ENCODE measurements at regions not wholly inside any gene's neighbourhood (a gene's known extent, or its start where the extent isn't known, plus 50 kb on each side); places are given as distances from the start of the nearest gene placed in this dataset.
"Not testable (repeated sequence)": the region's sequence is repeated elsewhere in the genome, so short reads cannot be mapped to it uniquely, and the experiment has no call there.

DNA sequence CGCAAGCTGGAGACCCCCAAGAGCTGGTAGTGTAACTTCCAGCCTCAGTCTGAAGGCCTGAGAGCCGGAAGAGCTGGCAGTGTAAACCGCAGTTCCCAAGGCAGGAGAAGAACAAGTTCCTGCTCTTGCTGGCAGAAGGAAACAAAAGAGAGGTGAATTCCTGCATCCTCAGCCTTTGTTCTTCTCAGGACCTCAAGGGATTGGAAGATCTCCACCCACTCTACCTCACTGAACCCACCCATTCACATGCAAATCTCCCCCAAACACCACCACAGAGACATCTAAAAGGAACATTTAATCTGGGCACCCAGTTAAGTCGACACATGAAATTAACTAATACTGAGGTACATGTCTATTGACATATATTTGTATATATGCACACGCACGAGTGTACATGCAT lies 1310.3 kb downstream of the TBC1D22A start:
- no peak for DNase-seq

DNA sequence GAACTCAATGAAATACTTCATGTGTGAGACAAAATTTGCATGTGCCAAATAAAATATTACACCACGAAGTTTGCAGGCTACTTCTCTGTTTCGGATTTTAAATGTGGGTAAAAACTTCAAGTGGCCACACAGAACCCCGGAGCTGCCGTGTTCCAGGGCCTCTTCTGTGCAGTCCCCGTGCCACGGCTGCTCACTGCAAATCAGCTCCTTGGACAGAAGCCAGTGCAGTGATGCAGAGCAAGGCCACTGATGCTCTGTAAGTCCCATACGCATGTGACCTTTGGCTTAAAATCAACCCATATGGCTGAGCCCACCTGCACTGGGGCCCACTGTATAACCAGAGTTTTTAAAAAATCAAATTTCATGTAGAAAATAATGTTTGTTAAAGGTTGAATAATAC lies 1309.4 kb downstream of the TBC1D22A start:
- no peak for DNase-seq

DNA sequence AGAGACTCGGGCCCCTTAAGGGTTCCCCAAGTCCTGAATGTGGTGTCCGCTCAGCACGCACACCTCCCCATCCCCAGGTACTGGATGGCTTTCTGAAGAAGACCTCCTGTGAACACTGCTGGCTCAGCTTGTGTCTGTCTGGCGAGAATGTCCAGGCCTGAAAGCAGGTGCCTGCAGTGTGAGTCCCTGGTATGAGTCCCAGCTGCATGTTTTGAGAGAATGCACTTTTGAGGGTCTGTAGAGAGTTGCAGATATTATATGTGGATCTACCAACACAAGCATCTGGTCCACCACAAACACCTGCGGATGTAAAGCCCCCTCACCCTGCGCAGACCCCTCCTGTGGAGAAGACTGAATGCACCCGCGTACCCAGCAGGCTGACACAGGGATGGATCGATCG lies 1308.9 kb downstream of the TBC1D22A start:
- no peak for DNase-seq

DNA sequence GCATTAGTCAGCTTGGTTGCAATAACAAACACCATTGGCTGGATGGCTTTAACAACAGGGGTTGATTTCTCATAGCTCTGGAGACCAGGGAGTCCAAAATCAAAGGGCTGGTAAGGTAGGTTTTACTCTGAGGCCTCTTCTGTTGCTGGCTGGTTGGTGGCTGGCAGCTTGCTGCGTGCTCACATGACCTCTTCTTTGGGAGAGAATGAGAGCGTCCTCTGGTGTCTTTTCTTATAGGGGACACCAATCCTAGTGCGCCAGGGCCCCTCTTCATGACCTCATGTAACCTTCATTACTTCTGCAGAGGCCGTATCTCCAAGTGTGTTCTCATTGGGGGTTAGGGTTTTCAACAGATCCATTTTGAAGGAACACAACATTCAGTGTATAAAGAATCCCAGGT lies 1308.3 kb downstream of the TBC1D22A start:
- DNase-seq, result no peak

DNA sequence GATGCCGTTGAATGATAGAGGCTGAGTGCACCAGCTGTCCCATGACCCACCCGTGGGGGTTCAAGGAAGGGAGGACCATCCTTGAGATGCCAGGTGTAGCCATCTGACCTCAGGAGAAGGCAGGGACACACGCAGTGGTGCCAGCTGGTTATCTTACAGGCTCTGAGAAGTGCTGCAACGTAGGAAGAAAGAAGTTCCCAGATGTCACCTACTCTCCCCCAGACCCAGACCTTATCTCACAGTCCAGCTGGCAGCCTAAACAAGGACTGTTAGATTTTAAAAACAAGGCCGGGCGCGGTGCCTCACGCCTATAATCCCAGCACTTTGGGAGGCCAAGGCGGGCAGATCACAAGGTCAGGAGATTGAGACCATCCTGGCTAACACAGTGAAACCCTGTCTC lies 1307.6 kb downstream of the TBC1D22A start:
- DNase-seq, result no peak

DNA sequence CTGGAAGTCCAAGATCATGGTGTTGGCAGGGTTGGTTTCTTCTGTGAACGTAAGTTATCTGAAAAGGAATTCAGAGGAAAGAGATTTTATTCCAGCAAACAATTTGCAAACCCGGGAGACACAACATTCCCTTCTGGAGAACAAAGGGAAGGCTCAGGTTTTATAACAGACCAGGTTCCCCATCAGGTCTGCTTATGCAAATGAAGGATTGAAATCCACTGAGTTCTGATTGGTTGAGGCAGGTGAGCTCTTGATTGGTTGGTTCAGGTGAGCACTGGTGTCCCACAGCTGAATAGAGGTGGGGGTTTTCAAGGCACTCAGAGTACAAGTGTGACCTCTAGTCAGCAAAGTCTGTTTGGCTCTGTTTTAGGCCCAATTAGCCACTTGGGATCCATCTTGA lies 1306.8 kb downstream of the TBC1D22A start:
- no peak for DNase-seq

DNA sequence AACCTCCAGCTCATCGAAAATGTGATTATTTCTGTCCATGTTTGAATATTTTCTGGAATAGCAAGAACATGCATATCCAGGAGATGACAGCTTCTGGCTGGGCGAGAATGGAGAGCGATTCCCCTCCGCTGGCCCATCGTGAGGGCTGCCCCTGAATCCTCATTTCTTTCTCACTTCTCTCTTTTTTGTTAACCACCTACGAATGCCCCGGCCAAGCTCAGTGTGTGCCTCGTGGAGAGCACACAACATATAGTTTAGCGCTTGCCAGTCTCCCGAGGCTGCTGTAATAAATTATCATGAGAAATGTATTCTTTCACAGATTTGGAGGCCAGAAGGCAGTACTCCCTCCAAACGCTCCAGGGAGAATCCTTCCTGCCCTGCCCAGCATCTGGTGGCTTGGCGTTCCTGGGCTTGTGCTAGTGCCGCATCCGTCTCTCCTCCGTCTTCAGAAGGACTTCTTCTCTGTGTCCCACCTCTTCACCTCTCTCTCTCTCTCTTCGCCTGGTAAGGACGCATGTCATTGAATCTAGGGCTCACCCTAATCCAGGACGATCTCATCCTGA lies 1306.0 kb downstream of the TBC1D22A start:
- no peak for DNase-seq

DNA sequence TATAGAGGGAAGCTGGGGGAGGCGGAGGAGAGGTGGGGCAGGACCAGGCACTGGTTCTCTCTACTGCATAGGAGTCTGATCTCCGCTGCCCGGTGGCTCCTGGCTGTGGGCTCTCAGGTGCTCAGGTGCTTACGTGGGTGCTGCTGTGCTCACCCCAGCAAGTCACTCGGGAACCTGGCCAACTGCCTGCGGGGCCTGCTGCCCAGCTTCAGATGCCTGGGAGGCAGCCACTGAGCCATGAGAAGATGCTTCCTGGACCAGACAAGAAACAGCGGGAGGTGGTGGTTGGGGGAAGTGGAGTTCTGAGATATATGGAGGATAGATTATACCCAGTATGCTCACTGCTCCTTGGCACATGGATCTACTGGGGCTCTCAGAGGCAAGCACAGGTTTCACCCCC lies 1303.4 kb downstream of the TBC1D22A start:
- DNase-seq, result no peak

DNA sequence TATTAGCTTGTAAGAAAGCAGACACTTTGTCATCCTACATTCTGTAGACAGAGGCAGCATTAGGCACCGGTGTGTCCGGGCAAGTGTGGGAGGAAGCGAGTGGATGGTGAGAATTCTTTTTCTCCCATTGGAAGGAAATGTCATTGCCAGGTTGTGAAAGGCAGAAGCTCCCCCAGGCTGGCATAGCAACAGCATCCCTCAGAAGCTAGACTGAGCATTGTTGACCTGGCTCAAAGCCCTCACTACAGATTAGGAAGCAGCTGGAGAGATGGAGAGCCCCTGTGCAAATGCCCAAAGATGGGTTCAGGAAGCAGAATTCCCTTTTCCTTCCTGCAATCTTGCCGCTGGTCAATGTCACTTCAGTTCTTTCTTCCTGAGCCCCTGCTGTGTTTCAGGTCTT lies 1299.3 kb downstream of the TBC1D22A start:
- DNase-seq, result no peak

DNA sequence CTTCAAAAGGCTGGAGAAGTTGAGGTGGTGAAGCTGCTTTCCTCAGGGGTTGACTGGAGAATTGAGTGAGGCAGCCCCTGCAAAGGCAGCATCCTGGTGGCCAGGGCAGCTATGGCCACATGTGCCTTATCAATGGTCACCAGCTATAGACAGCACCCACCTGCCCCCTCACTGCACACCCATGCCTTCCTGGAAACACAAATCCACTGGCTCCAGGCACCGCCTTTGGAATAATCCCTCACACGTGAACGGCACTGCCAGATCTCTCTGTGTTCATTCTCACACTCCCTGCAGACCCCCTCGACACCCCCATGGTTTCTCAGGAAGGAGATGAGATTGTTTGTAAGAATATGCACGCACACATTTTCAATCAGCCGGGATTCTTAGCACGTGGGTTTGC lies 1297.8 kb downstream of the TBC1D22A start:
- no peak for DNase-seq

DNA sequence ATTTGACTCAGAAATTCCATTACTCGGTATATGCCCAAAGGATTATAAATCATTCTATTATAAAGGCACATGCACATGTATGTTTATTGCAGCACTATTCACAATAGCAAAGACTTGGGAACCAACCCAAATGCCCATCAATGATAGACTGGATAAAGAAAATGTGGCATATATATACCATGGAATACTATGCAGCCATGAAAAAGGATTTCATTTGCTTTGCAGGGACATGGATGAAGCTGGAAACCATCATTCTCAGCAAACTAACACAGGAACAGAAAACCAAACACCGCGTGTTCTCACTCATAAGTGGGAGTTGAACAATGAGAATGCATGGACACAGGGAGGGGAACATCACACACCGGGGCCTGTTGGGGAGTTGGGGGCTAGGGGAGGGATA lies 1297.1 kb downstream of the TBC1D22A start:
- DNase-seq, result not testable (repeated sequence)

DNA sequence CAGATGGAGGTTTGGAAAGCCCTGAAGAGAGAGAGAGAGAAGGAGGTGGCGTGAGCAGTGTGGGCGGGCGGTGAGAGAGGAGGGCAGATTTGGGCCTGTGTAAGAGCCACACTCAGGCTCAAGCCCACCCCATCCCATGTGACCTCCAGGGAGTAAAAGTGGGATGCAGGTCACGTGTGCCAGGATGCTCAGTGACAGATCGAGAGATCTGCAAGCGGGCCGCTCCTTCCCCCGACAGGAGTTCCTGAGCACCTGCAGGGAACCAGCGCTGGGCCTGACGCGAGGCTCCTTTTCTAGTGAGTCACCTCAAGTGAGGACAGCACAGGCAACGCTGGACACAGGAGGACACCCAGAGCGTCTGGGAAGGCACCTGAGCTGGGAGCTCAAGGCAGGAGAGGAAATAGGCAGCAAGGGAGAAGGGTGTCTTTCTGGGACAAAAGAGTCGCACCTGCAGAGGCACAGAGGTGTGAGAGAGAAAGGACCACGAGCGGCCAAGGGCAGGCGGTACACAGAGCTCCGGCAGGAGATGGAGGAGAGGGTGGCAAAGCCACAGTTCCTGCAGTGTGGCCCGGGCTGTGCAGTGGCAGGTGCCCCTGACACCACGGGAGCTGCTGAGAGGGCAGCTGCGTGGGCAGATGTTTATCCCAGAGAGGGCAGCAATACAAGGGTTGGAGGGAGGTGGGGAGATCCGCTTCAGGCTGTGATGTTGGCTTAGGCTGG lies 1294.8 kb downstream of the TBC1D22A start:
- no peak for DNase-seq

DNA sequence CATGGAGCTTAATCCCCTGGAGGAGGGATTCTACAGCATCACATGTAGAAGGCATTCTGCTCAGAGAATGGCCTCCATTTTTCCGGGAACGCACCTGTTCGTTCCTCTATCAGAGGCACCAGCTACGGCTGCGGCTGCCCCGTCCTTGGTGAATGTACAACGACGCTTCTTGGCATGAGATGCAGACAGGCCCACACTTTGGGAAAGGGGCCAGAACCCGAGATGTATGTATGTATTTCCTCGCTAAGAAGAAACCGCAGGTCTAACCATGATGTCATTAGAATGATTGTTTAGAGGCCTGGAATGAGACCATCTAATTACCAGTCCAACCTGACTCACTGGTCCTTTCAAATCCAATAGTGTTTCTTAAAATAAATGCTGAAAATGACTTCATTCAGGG lies 1293.4 kb downstream of the TBC1D22A start:
- no peak for DNase-seq

DNA sequence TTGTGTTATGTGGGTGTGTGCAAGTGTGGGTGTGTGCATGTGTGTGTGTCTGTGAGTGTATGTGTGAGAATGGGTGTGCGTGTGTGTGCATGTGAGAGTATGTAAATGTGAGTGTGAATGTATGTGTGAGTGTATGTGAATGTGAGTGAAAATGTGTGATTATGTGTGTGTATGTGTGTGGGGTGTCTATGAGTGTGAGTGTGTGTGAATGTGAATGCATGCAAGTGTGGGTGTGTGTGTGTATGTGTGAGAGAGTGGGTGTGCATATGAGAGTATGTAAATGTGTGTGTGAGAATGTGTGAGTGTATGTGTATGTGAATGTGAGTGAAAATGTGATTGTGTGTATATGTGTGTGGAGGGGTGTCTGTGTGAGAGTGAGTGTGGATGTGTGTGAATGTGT lies 1292.7 kb downstream of the TBC1D22A start:
- DNase-seq, result no peak

DNA sequence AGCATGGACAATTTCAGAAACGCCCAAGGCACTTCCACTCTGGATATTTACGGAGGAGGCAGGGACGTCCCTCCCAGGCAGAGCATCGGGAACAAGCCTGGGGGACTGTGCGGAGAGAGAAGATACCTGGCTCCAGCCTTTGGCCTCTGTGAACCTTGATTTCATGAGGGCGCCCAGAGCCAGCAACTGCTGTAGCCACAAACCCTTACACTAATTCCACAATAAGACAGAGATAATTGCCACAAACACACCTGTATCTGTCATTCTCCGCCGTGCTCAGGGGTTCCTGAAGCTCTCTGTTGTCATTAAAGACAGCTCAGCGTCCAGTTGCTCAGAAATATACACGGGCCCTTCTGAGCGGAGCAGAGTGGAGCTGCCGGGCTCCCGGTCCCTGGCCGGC lies 1292.1 kb downstream of the TBC1D22A start:
- DNase-seq, result no peak

DNA sequence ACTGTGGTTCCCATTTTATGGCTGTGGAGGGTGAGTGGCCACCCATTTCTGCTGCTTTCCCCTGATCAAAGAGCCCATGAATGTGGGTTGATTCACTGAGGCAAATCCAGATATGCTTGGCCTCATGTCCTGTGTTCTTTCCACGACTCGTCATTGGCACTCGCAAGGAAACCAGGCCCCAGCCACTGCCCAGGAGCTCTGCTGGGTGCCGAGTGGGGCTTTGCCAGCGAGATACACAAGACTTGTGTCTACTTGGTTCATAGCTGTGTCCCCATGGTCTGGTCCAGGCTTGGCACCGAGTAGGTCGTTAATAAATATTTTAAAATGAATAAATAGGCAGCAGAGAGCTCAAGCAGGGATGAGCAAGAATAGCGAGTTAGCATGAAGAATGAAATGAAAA lies 1291.5 kb downstream of the TBC1D22A start:
- no peak for DNase-seq

DNA sequence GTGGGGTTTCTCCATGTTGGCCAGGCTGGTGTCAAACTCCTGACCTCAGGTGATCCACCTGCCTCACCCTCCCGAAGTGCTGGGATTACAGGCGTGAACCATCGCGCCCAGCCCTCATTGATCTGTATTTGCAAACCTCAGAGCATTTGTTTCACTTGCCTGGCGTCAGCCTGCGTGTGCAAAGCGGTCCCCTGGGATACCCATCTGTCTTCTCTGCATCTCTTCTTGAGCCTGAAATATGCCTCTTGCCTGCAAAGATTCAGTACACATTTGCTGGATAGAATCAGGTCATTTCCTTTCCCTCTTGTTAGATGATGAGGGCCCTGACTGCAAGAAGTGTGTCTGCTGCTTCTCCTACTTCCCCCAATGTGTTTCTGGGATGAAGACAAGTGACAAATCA lies 1291.0 kb downstream of the TBC1D22A start:
- DNase-seq, result no peak

DNA sequence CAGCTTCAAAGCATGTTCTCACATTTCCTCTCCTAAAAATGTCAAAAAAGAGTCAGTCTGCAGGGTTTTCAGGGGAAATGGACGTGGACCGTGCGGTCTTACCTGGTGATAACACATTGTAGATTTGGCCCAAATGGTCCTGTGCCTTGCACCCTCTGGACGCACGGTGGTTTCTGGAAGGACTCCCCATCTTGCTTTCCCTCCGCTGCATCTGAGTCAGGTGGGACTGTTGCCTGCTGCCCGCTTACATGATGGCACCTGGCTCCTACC lies 1290.1 kb downstream of the TBC1D22A start:
- no peak for DNase-seq

DNA sequence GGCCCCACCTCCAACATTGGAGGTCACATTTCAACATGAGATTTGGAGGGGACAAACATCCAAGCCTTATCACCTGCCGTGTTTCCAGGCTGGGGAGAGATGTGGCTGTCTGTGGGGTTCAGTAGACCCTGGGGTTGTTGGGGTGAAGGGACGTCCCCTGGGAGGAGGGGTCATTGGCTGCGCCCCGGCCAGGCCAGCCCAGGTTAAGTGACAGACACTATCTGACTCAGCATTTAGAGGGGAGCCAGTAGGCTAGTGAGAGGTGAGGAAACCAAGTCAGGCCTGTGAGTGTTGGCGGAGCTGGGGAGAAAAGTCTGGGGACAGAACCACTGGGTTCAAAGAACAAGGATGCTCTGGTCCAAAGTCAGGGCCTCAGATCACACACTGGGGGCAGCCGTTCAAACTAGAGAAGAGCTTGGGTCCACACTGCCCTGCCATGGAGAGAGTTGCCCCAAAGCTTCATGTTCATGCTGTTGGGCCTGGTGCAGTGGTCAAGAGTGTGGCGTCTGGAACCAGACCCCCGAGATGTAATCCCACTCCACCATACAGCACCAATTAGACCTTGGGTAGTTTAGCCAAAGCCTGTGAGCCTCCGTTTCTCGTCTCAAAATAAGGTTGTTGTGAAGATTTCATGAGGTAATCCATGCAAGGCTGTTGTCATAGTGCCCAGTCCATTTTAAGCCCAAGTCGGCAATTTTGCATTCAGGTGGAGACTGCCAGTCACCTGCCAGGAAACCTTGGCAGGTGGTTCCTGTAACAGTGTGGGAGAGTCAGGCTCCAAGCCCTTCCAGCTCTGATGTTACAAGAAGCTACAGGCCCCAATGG lies 1289.6 kb downstream of the TBC1D22A start:
- no peak for DNase-seq

DNA sequence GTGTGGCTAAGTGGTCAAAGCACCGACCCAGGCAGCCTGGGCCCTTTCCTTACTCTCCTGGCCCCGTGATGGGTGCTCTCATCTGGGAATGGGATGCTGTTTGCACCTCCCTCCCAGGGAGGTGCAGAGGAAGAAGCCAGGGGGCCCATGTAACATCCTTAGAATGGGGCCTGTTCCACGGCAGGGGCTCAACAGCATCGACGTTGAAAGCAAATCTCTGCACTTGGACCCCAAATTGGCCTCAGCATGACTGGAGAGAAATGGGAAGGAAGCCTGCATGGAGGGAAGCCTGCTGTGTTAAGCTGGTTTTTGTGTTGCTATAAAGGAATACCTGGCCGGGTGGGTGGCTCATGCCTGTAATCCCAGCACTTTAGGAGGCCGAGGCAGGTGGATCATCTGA lies 1288.4 kb downstream of the TBC1D22A start:
- no peak for DNase-seq

DNA sequence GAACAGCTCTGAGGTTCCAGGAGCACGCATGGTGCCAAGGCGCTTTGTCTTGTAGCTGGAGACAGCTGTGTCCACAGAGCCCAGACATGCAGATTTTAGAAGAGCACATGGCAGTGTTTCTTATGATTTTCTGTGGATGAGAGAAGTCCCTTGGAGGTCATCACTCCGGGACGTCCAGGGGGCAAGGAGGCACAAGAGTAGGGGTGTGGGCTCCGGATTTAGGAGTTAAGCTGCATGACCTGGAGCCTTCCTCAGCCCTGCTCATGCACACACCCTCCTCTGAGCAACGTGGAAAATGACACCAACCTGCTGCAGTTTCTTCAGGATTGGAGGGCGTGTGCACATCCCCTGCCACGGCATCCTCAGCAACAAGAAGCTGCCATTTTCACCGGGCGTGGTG lies 1286.7 kb downstream of the TBC1D22A start:
- DNase-seq, result no peak

DNA sequence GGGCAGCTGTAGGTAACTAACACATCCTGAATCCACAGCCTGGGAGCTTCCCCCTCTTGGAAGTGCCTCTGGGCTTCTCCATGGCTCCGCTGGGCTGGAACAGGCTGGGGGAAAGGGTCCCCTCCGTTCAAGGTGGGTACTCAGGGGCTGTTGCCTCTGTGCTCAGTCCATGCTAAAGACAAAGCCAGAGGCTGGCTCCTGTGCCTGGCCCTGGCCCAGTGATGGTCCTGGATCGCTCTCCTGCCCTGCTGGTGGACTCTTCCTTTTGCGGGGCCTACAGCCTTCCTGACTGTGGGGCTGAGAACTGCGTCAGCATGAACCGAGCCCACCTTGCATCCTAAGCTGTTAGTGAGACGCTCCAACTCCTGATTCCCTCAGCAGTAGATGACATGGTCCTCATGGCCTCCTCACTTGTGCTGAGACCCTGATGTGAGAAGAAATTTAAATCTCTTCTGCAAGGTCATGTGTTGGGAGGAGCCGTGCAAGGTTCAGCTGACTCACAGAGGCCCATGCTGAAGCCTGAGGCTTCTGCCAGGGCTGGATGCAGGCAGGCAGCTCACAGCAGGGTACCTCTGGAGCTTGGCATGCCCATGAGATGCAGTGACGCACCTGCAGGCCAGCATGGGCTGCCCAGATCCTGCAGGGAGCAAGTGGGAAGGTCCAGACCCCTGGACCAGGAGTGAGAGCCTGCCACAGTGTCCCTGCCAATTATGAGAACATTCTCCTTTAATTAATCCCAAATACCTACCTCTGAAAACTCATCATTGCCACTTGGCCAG lies 1285.5 kb downstream of the TBC1D22A start:
- no peak for DNase-seq

DNA sequence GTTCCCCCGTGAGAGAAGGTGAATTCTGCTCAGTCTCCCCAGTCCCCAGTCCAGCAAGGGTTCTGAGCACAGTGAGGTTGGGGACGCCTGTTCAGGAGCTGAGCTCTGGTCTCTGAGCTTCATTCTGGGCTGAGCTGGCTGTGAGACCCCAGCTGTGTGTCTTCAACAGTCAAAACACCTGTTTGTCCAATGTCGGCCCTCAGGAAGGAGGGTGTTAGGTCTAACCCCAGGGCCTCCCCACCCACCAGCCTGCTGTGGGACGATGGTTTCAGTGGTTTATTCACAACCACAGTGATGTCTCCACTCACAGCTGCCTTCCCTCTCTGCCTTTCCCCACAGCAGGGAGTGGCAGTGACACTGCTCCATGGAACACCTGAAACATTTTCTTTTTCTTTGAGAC lies 1282.9 kb downstream of the TBC1D22A start:
- DNase-seq, result no peak

Measured in EL (cell line).